GM12874 (cell line): ENCODE measurements at regions not wholly inside any gene's neighbourhood (a gene's known extent, or its start where the extent isn't known, plus 50 kb on each side); places are given as distances from the start of the nearest gene placed in this dataset.

Source experiments
- CTCF ChIP-seq: IDR thresholded peaks from 2 replicates; pipeline ENCODE4 v1.5.1; 2011; ENCODE audit warnings: low read depth, mild to moderate bottlenecking, control low read depth, low read length, moderate library complexity; ENCODE audit not compliant: insufficient read depth

DNA sequence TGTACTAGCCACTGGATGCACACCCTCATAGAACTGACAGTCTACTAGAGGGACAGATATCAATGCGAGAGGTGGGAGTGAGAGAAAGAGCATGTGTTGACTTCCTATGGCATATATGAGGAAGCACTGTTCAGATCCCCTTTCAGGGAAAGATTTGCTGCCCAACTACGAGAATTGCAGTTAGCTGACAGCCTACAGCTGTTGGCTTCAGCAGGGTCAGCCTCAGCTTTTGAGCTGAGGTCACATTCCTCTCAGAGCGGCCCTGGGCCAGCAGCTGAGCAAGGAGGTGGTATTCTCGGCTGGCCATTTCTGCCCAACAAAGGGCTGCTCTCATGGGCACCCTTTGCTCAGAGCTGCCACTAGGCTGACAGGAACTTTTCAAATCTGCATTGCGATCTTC, 580.2 kb downstream of the MID1IP1 start:
- no peak for TF ChIP-seq CTCF

GRCh38 chrX:39384996-39385395, 583.7 kb downstream of the MID1IP1 start:
- no peak for TF ChIP-seq CTCF

- TF ChIP-seq CTCF, result no peak
Observed at GRCh38 chrX:39388730-39389129, 587.5 kb downstream of the MID1IP1 start.

- no peak for TF ChIP-seq CTCF
Observed at GRCh38 chrX:39396358-39396995, 595.2 kb downstream of the MID1IP1 start.

GRCh38 chrX:39397561-39398199, 596.4 kb downstream of the MID1IP1 start:
- TF ChIP-seq CTCF, result no peak

DNA sequence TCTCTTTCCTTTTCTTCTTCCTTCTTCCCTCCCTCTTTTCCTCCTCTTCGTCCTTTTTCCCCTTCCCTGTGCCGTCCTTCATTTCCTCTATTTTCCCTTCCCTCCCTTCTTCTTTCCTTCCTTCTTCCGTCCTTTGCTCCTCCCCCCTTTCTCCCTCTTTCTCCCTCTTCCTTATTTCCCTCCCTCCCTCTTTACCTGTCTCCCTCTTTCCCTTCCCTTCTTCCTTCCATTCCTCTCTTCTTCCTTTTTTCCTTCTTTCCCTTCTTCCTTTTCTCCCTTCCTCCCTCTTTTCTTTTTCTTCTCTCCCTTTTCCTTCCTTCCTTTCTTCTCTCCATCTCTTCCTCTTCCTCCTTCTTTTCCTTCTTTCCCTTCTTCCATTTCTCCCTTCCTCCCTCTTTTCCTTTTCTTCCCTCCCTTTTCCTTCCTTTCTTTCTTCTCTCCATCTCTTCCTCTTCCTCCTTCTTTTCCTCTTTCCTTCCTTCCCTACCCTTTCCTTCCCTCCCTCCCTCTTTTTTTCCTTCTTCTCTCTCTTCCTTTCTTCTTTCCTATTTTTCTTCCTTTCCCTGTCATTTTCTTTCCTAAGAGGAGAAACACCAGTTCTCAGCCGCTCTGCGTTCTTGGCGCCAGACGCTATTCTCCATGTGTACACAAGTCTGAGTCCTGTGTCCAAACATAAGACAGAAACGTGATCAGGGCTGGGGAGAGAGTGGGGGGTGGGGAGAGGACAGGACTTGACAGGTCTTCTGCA, 597.1 kb downstream of the MID1IP1 start:
- no peak for TF ChIP-seq CTCF

DNA sequence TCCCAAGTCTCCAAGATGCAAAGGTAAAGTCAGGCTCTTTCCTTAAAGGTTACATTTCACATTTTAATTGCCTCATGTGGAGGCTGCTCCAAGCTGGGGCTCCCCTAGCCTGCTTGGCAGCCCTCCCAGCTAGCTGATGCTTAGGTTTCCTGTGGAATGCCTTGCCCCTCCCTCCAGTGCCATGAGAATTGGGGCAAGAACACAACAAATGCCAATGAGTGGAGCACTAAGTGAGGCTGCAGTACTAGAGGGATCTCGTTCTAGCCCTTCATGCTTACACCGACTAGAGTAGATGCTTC, 597.7 kb downstream of the MID1IP1 start:
- TF ChIP-seq CTCF, result no peak
